ENCODE measurements at regions not wholly inside any gene's neighbourhood (a gene's known extent, or its start where the extent isn't known, plus 50 kb on each side); places are given as distances from the start of the nearest gene placed in this dataset.

DNA sequence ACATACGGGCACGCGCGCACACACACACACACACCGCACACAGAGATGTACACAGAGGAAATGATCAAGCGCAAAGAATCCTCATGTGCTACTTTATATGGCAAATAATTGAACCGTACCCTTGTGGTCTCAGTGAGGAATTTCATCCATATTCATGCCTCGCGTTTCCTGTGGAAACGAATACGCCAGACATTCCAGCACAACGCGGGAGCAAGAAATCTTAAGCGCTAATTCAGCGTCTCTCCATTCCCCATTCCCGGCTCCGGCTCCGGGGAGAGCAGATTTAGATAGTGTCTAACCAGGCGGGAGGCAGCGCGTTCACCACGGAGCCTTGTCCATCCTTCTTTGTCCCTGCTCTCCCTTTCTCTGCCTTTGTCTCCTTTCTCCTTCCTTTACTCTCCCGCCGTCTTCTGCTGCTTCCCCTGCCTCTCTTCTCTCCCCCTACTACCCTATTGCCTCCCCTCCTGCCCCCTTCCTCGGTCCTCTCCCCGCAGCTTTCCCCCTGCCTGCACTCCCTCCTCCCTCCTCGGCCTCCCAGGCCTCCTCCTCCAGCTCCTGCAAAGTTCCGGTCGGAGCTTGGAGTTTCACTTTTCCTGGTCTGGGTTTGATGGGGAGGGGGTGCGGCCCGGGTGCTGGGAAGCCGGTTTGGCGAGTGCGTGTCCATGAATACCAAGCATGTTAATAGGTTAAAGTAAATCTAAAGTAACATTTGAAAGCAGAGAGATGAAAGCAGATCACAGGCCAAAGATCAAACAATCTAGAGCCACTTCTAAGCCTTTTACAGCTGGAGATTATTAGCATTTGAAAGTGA is 579.3 kb downstream of the BUD13 start:
- TF ChIP-seq, protein P1, sequence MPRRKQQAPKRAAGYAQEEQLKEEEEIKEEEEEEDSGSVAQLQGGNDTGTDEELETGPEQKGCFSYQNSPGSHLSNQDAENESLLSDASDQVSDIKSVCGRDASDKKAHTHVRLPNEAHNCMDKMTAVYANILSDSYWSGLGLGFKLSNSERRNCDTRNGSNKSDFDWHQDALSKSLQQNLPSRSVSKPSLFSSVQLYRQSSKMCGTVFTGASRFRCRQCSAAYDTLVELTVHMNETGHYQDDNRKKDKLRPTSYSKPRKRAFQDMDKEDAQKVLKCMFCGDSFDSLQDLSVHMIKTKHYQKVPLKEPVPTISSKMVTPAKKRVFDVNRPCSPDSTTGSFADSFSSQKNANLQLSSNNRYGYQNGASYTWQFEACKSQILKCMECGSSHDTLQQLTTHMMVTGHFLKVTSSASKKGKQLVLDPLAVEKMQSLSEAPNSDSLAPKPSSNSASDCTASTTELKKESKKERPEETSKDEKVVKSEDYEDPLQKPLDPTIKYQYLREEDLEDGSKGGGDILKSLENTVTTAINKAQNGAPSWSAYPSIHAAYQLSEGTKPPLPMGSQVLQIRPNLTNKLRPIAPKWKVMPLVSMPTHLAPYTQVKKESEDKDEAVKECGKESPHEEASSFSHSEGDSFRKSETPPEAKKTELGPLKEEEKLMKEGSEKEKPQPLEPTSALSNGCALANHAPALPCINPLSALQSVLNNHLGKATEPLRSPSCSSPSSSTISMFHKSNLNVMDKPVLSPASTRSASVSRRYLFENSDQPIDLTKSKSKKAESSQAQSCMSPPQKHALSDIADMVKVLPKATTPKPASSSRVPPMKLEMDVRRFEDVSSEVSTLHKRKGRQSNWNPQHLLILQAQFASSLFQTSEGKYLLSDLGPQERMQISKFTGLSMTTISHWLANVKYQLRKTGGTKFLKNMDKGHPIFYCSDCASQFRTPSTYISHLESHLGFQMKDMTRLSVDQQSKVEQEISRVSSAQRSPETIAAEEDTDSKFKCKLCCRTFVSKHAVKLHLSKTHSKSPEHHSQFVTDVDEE (CRISPR knock-in tag; IDR thresholded peaks at IDR 0.05) = no peak
- TF ChIP-seq, protein P2, sequence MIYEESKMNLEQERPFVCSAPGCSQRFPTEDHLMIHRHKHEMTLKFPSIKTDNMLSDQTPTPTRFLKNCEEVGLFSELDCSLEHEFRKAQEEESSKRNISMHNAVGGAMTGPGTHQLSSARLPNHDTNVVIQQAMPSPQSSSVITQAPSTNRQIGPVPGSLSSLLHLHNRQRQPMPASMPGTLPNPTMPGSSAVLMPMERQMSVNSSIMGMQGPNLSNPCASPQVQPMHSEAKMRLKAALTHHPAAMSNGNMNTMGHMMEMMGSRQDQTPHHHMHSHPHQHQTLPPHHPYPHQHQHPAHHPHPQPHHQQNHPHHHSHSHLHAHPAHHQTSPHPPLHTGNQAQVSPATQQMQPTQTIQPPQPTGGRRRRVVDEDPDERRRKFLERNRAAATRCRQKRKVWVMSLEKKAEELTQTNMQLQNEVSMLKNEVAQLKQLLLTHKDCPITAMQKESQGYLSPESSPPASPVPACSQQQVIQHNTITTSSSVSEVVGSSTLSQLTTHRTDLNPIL (CRISPR knock-in tag; IDR thresholded peaks at IDR 0.05; ENCODE audit: low read depth) = no peak
- no peak for TF ChIP-seq ZFP3 (CRISPR knock-in tag; IDR thresholded peaks at IDR 0.05)
- no peak for TF ChIP-seq TOX (CRISPR knock-in tag; IDR thresholded peaks at IDR 0.05; ENCODE audit: borderline replicate concordance)
- TF ChIP-seq, protein P3, sequence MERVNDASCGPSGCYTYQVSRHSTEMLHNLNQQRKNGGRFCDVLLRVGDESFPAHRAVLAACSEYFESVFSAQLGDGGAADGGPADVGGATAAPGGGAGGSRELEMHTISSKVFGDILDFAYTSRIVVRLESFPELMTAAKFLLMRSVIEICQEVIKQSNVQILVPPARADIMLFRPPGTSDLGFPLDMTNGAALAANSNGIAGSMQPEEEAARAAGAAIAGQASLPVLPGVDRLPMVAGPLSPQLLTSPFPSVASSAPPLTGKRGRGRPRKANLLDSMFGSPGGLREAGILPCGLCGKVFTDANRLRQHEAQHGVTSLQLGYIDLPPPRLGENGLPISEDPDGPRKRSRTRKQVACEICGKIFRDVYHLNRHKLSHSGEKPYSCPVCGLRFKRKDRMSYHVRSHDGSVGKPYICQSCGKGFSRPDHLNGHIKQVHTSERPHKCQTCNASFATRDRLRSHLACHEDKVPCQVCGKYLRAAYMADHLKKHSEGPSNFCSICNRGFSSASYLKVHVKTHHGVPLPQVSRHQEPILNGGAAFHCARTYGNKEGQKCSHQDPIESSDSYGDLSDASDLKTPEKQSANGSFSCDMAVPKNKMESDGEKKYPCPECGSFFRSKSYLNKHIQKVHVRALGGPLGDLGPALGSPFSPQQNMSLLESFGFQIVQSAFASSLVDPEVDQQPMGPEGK (CRISPR knock-in tag; IDR thresholded peaks at IDR 0.05; ENCODE audit: borderline replicate concordance) = peak; percentile 77; the same call in 1 of the 2 replicates
- ATAC-seq = peak; percentile 87

DNA sequence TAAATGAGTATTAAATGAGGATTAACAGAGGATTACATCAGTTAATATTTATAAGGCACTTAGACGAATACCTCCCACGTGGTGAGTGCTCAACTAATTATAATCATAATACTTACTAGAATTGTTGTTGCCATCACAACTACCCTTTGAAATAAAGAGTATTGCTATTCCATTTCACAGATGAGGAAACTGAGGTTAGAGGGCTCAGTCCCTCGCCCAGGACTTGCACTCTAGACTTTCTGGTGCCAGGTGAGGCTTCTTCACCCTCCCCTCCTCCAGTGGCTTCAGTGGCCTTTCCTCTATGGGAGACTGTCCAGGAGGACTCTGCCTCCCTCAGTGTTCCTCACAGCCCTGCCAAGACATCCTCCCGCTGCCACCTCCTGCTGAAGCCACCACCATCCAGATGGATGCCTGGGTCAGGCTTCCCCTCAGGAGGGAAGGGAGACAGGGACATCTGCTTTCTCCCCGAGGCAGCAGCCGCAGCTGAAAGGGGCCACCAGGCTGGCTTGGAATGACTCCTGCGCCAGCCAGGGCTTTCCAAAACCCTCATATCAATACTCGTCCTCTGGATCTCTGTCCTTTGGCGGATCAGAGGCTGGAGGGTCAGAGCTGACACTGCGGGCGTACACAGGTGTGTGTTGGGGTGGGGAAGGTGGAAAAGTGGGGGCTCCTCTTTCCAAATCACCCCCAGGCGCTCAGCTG is 580.1 kb downstream of the BUD13 start:
- TF ChIP-seq ISL1 (CRISPR knock-in tag; IDR thresholded peaks at IDR 0.05) (no peak), GLIS3 (CRISPR knock-in tag; IDR thresholded peaks at IDR 0.05) (no peak), ZNF70 (CRISPR knock-in tag; IDR thresholded peaks at IDR 0.05) (no peak), OSR1 (CRISPR knock-in tag; IDR thresholded peaks at IDR 0.05) (no peak), ZFP3 (CRISPR knock-in tag; IDR thresholded peaks at IDR 0.05) (no peak), PPARA (CRISPR knock-in tag; IDR thresholded peaks at IDR 0.05; ENCODE audit: borderline replicate concordance) (no peak), ZFP30 (CRISPR knock-in tag; IDR thresholded peaks at IDR 0.05) (no peak)
- TF ChIP-seq, protein P4, sequence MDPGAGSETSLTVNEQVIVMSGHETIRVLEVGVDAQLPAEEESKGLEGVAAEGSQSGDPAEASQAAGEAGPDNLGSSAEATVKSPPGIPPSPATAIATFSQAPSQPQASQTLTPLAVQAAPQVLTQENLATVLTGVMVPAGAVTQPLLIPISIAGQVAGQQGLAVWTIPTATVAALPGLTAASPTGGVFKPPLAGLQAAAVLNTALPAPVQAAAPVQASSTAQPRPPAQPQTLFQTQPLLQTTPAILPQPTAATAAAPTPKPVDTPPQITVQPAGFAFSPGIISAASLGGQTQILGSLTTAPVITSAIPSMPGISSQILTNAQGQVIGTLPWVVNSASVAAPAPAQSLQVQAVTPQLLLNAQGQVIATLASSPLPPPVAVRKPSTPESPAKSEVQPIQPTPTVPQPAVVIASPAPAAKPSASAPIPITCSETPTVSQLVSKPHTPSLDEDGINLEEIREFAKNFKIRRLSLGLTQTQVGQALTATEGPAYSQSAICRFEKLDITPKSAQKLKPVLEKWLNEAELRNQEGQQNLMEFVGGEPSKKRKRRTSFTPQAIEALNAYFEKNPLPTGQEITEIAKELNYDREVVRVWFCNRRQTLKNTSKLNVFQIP (CRISPR knock-in tag; IDR thresholded peaks at IDR 0.05; ENCODE audit: borderline replicate concordance, low read depth) = no peak
- TF ChIP-seq, protein P5, sequence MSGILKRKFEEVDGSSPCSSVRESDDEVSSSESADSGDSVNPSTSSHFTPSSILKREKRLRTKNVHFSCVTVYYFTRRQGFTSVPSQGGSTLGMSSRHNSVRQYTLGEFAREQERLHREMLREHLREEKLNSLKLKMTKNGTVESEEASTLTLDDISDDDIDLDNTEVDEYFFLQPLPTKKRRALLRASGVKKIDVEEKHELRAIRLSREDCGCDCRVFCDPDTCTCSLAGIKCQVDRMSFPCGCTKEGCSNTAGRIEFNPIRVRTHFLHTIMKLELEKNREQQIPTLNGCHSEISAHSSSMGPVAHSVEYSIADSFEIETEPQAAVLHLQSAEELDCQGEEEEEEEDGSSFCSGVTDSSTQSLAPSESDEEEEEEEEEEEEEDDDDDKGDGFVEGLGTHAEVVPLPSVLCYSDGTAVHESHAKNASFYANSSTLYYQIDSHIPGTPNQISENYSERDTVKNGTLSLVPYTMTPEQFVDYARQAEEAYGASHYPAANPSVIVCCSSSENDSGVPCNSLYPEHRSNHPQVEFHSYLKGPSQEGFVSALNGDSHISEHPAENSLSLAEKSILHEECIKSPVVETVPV (CRISPR knock-in tag; IDR thresholded peaks at IDR 0.05) = no peak
- peak; percentile 8; the same call in 1 of the 3 replicates for ATAC-seq

DNA sequence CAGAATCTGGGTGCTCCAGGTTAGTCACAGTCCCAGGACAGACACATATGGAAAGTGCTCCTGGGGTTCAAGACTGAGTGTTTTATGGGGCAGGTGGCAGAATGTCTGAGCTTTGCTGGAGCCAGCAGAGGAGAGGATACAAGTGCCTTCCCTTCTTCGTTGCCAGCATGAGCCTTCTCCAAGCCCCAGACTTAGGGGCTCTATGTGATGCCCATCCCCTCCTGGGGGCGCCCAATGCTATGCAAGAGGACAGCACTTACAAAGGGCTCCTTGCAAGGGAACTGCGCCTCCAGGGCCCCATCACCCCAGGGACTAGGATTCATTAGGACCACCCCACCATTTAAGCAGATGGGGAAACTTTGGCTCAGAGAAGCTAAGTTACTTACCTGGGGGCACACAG is 581.9 kb downstream of the BUD13 start:
- TF ChIP-seq ARNTL (CRISPR knock-in tag; IDR thresholded peaks at IDR 0.05; ENCODE audit: borderline replicate concordance, low read depth) = no peak
- TF ChIP-seq ZNF8 (CRISPR knock-in tag; IDR thresholded peaks at IDR 0.05) = no peak
- TF ChIP-seq TOX (CRISPR knock-in tag; IDR thresholded peaks at IDR 0.05; ENCODE audit: borderline replicate concordance) = no peak
- no peak for TF ChIP-seq BACH2 (CRISPR knock-in tag; IDR thresholded peaks at IDR 0.05; ENCODE audit: borderline replicate concordance)
- no peak for TF ChIP-seq ZC3H10 (CRISPR knock-in tag; IDR thresholded peaks at IDR 0.05)

More for the DNA sequence above, 581.9 kb downstream of the BUD13 start:
- ATAC-seq = no peak
